ENCODE measurements at regions not wholly inside any gene's neighbourhood (a gene's known extent, or its start where the extent isn't known, plus 50 kb on each side); places are given as distances from the start of the nearest gene placed in this dataset.

- DNase-seq, result no peak
Observed at GRCh38 chr2:16287831-16288230, 347.5 kb downstream of the MYCN start.

DNA sequence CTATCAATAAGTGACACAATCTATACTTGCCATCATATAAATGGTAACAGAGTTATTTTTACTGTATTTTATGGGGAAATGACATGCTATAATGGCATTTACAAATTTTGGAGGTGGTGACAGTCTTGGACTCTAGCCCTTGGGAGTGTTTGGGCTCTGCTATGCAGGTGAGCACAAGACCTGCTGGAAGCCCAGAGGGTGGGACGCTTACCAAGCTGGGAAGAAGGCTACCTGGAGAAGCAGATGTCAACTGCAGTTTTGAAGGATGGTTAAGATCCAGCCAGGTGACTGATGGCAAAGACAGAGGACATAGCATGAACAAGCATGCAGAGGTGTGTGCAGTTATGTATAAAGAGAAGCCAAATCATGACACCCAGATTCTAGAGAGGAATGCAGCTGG, 346.9 kb downstream of the MYCN start:
- no peak for DNase-seq

GRCh38 chr2:16285813-16286510, 345.6 kb downstream of the MYCN start:
- DNase-seq, result no peak

GRCh38 chr2:16284941-16285625, 344.7 kb downstream of the MYCN start:
- no peak for DNase-seq

DNA sequence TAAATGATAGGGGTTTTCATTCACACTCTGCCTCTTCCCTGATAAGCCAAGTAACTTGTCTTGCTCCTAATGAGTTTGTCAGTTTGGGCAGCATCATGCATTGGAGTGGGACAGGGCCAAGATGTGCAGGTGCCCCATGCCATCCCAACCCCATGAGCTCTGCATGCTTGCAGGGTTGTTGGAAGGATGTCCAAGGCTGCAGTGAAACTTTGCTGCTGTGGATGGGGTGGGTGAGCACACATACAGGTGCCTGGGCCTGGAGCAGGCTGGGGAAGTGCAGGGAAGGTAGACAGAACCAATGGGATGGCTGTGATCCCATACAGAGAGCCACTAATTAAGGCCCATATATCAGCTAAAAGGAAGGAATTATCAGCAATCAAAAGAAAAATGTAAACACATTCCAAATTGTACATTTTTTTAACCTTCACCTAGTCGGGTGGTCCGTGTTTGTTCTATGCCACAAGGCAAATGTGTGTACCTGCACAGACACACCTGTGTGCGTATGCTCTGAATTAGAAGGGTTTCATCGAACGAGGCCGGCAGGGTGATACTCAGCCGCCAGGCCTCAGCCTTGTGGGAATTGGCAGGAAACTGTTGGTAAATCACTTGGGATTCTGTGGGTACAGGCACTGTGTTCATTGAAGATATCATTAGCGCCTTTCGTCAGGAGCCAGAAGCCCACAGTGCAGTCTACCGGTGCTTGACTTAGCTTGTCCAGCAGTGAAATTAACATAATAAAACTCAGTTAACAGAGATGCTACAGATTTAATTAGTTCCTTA, 342.9 kb downstream of the MYCN start:
- no peak for DNase-seq

DNA sequence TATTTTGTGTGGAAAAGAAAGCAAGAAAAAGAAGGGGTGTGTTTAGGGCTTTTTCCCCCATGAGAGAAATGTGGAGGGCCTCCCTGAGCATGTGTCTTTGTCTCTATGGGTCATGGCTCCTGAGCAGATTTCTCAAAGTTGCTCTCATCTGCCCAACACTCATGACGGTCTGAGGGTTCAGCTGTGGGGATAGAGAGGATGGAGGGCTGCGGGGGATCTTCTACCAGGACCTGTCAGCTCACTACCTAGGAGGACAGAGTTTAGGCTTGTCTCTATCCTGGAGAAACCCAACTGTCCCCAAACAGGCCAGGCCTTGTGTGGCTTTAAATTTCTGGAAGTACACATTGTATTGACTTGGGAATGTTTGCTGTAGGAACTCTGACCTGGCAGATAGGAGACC, 342.2 kb downstream of the MYCN start:
- no peak for DNase-seq

DNA sequence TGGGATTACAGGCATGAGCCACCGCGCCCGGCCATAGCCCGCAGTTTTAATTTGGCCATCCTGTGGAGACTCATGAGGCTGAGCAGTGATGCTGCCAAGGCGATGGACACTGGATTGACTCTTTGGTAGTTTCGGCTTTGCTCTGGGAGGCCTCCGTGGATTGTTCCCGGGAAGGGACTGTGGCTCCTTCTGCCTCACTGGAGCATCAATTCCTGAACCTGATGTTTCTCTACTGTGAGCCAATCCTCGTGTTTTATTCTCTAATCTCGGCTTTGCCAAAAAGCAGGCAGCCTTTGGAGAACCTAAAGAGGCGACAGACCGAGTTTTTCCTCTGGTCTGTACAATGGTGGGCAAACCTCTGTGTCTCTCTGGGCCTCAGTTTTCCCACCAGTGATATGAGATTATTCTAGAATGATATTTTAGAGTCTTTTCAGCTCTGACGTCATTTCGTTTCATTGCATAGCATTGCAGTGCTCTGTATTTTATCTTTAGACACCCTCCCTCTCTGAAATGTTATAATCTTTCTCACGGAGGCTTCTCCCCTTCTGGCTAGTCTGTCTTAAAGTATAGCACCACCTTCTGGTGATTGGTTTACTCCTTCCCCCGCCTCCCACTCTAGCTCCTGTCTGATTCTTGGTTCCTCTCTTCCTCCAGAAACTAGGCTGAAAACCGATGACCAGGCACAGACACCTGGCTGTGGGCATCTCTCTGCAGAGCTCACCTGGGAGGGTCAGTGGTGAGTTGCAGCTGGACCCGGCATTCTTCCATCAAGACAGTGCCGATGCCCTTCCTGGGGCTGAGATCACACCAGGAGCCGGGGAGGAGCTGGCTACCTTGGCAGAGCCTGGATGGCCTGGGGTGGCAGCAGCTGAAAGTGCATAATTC, 341.3 kb downstream of the MYCN start:
- peak; percentile 31 to 78 for DNase-seq

DNA sequence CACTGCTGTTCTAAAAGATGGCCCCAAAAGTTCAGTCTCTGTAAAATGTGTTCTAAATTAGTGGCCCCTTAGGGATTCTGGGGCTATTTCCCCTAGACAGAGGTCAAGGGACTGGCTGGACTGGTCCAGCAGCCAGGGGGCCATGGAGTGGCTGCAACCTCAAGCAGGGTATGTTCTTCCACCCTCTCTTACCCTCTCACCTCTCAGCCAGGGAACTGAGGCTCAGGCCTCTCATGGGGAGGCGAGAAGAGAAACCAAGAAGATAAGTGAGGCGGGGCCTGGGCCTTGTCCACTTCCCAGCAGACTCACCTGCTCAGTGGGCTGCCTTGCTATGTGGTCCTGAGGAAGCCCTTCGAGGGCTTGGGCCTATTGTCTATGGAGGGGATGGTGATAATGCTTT, 339.7 kb downstream of the MYCN start:
- DNase-seq, result no peak

DNA sequence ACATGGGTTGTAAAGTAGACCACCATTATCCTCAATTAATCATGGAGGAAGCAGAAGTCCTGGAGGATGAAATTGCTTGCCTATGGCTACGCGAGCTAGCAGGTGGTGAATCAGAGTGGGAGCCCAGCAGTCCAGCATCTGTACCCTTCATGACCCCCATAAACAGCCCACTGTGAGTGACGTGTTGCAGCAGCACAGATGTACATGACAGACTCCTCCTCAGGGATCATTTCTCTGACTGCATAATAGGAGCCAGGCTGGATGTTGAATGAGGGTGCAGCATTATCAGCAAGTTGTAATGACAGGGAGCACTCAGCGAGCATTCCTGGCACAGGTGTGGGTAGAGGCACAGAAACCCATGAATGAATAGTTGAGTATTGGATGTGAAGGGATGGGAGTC, 339.3 kb downstream of the MYCN start:
- DNase-seq, result no peak

- no peak for DNase-seq
Observed at GRCh38 chr2:16279201-16279570, 338.8 kb downstream of the MYCN start.

DNA sequence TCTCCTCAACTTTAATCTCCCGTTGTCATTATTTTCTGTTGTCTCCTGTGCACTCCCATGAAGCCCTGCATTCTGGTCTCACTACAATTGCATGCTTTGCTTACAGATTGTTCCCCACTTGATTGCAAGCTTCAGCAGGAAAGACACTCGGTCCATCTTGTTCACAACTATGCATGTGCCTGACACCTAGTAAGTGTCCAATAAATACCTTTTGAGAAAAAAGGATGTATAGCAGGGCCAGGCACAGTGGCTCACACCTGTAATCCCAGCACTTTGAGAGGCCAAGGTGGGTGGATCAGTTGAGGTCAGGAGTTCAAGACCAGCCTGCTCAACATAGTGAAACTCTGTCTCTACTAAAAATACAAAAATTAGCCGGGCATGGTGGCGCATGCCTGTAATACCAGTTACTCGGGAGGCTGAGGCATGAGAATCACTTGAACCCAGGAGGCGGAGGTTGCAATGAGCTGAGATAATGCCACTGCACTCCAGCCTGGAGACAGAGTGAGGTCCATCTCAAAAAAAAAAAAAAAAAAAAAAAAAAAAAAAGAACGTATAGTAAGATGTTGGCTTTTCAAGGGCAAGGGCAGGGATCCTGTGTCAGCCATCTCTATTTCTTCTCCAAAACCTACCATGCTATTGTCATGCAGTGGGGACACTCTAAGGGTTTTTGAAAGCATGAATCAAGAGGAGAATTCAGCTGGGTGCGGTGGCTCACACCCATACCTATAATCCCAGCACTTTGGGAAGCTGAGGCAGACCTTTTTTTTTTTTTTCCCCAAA, 338.3 kb downstream of the MYCN start:
- DNase-seq, result no peak

DNA sequence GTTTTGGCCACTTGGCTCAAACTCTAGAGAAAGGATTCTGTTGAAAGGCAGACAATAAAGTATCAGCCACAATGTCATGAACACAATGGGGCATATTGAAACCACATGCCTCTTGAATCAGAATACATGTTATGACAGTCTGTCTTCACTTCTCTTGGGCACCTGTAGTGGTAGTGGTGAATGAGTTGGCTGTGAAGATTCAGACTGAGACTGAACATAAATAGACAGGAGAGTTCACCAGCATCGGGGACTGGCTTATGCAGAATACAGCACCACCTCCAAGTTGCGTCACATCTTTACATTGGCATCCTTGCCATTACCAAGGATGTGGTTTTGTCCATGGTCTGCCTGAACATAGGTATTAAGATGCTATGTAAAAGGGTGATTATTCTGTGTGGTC, 336.8 kb downstream of the MYCN start:
- peak in 1 of 2 experiments; percentile 53 for DNase-seq

DNA sequence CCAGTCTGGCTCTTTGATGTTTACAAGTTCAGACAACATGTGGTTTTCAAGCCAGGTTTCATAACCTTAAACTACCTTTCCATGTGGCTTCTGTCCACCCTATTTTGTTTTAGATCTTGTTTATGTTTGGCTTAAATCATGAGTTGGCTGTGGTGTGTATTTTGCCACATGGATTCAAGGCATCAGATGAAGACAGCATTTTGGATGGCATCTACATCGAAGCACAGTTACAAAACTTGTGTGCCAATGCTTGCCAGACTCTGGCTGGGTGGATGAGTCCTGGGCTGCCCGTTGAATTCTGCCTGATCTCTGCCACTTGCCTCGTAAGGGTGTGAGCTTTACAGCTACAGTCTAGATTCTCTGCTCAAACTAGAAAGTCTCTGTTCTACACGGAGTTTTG, 335.3 kb downstream of the MYCN start:
- DNase-seq, result no peak

DNA sequence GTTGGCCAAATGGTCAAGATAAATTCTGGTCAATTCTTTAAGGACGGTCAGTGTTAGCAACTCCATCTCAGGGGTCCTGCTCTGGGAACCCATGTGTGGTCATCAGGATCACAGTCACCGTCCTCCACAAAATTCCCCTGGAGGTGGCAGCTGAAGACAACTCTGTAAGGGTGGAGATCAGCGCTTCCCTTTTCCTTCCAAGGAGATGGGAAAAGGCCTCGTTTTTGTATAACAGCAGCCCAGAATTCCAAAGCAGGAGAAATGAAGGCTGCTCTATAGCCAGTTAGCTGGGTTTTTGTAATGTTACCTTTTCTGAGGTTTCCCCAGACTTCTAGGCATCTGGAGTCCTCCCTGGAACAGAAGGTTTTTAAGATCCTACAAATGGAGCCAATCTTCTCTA, 334.8 kb downstream of the MYCN start:
- no peak for DNase-seq

DNA sequence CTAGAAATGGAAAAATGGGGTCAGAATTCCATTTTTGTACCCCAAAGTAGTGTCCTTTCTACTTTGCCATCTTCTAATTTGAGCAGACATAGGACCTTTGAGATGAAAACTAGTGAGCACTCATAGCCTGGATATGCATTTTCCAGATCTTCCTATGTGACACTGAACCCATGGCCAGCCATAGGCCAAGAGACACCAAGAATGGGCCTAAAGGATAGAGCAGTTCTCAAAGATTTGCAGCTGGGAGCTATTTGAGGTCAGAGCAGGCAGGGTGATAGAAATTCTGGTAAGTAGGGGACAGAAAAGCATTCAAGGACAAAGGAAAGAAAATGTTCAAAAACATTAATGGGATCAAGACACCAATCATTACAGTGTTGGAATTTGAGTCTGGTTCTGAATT, 332.8 kb downstream of the MYCN start:
- DNase-seq, result no peak

DNA sequence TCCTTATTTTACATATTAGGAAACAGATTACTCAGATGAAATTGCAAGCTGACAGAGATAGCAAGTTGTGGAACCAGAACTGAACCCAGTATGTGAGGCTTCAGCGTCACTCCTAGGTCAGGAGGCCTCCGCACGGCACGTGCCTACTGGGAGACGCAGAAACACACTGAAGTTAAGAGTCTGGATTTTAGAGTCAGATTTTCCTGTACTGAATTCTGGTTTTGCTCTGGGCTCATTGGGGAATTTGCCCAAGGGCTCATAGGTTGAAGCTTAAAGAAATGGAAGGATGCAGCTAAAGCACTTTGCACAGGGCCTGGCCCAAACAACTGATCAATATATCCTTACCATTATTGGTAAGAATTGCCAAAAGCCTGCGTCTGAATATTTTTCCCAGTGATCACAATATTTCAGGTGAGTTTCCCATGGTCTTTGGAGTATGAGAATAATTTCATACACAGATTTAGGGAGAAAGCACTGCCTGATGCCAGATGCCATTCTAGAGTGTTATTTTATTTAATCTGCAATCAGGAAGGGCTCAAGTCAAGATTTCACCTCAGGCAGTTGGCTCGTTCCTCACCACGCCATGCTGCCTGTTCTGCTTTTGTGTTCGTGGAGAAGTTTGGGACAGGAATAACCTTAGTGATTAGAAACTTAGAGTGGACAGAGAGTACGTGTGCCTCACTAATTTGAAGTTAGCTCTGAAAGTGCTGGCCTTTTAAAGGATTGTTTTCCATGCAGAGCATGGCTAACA, 331.9 kb downstream of the MYCN start:
- DNase-seq, result no peak

DNA sequence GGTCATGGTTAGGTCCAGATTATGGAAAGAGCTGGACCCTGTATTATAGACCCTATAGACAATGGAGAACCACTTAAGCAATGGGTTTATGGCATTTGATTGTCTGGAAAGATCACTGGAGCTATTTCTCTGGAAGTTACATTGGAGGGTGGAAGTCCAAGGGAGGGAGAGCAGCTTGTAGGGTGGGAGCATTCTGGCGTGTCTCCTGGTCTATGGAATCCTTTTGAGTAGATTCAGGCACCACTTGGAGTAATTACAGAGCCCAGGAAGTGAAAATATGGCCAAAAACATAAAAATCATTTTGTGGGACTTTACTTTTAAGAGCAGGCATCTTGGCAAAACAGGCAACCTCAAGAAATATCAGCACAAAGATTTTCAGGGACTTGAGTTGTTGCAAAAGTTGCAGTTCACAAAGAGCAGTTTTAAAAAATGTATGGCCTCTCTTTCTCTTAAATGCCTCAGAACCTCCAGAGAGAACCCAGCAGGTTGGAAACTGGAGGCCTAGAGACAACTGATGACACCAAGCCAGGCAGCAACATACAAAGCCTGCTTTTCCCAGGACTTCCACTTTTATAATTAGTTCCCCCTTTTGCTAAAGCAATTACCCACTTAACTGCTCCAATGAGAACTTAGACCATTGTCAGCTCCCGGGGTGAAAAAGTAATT, 331.0 kb downstream of the MYCN start:
- no peak for DNase-seq

- no peak for DNase-seq
Observed at GRCh38 chr2:16270441-16270840, 330.1 kb downstream of the MYCN start.

- no peak for DNase-seq
Observed at GRCh38 chr2:16268301-16269000, 328.1 kb downstream of the MYCN start.

GRCh38 chr2:16266571-16266970, 326.2 kb downstream of the MYCN start:
- DNase-seq, result no peak
